SK-N-SH (cell line): ENCODE measurements at regions not wholly inside any gene's neighbourhood (a gene's known extent, or its start where the extent isn't known, plus 50 kb on each side); places are given as distances from the start of the nearest gene placed in this dataset.
A peak's percentile ranks its signal among the peaks of the same experiment; 100 is the strongest.

Source experiments
- CTCF ChIA-PET: fragments of 300-600, 350-600 bp; formaldehyde crosslinking; extraction: SDS; loops from one replicate; lab custom pipeline; 2021; lab: Yijun Ruan, JAX
- POLR2A ChIA-PET: fragments of 350-600 bp; sonication (Branson Sonifier 250); formaldehyde crosslinking; extraction: SDS; loops from one replicate; lab custom pipeline; 2020; ENCODE audit warnings: antibody characterized with exemption, inconsistent platforms; lab: Yijun Ruan, JAX
- DNase-seq: peaks from one replicate; pipeline ENCODE4 v3.0.0; 2012
- H2AFZ ChIP-seq: fragments of 200-600 bp; sonication (generic); 2 replicates; pipeline ENCODE4 v1.8.1; 2016; ENCODE audit warnings: antibody characterized with exemption, mild to moderate bottlenecking, low read depth
- H3F3A ChIP-seq: fragments of 200-600 bp; sonication (generic); replicated peaks from 2 replicates; pipeline ENCODE3; 2016; ENCODE audit warnings: antibody characterized with exemption, mild to moderate bottlenecking; ENCODE audit not compliant: insufficient read depth
- H3K27ac ChIP-seq, 2 experiments: fragments of 200-500 bp in 1 of 2; fragments of 200-600 bp in 1 of 2; sonication (Bioruptor generic) in 1 of 2; sonication (generic), shearing (Covaris generic) in 1 of 2; 2 replicates each; pipeline versions ENCODE4 v1.5.1 to v1.6.1; 2014 to 2016; ENCODE audit warnings: low read depth in 2 of 2, inconsistent platforms in 1 of 2, low read length in 1 of 2, mild to moderate bottlenecking in 1 of 2, mixed read lengths in 1 of 2
- H3K27me3 ChIP-seq: fragments of 200-600 bp; sonication (generic), shearing (Covaris generic); 2 replicates; pipeline ENCODE4 v1.6.1; 2016; ENCODE audit warnings: mixed run types; ENCODE audit not compliant: insufficient read depth
- H3K36me3 ChIP-seq, 2 experiments: fragments of 200-500 bp in 1 of 2; fragments of 200-600 bp in 1 of 2; sonication (Bioruptor generic) in 1 of 2; sonication (generic) in 1 of 2; replicated peaks in 1 of 2; 2 replicates each; pipeline versions ENCODE3 to v1.5.1; 2014 to 2016; ENCODE audit warnings: low read length in 1 of 2, mild to moderate bottlenecking in 1 of 2; ENCODE audit not compliant: insufficient read depth in 2 of 2, control insufficient read depth in 1 of 2
- H3K4me1 ChIP-seq, 2 experiments: fragments of 200-500 bp in 1 of 2; fragments of 200-600 bp in 1 of 2; sonication (Bioruptor generic) in 1 of 2; sonication (generic), shearing (Covaris generic) in 1 of 2; 2 replicates each; pipeline versions ENCODE4 v1.5.1 to v1.6.1; 2014 to 2016; ENCODE audit warnings: low read depth in 1 of 2, low read length in 1 of 2, mixed run types in 1 of 2; ENCODE audit not compliant: insufficient read depth in 2 of 2, control insufficient read depth in 1 of 2
- H3K4me2 ChIP-seq: fragments of 200-600 bp; sonication (generic), shearing (Covaris generic); 2 replicates; pipeline ENCODE4 v1.6.1; 2017; ENCODE audit warnings: mixed run types
- H3K4me3 ChIP-seq, 2 experiments: fragments of 200-500 bp in 1 of 2; fragments of 200-600 bp in 1 of 2; sonication (Bioruptor generic) in 1 of 2; sonication (generic), shearing (Covaris generic) in 1 of 2; 2 replicates each; pipeline versions ENCODE4 v1.5.1 to v1.8.1; 2014 to 2016; ENCODE audit warnings: low read depth in 2 of 2, inconsistent platforms in 1 of 2, low read length in 1 of 2, mild to moderate bottlenecking in 1 of 2, mixed read lengths in 1 of 2, moderate library complexity in 1 of 2
- H3K79me2 ChIP-seq: fragments of 200-600 bp; sonication (generic); 2 replicates; pipeline ENCODE4 v1.8.1; 2017; ENCODE audit warnings: mild to moderate bottlenecking; ENCODE audit not compliant: insufficient read depth
- H3K9ac ChIP-seq: fragments of 200-600 bp; sonication (generic); 2 replicates; pipeline ENCODE4 v1.6.1; 2017; ENCODE audit warnings: mixed run types
- H3K9me2 ChIP-seq: fragments of 200-600 bp; sonication (generic); 2 replicates; pipeline ENCODE4 v1.6.1; 2017; ENCODE audit warnings: mixed run types
- H3K9me3 ChIP-seq: fragments of 200-600 bp; sonication (generic); 2 replicates; pipeline ENCODE4 v1.6.1; 2017; ENCODE audit warnings: mixed run types, mild to moderate bottlenecking, moderate library complexity
- H4K20me1 ChIP-seq: fragments of 200-600 bp; sonication (generic); 2 replicates; pipeline ENCODE4 v1.6.1; 2017; ENCODE audit warnings: mild to moderate bottlenecking, mixed run types; ENCODE audit not compliant: insufficient read depth
- CHD2 ChIP-seq: fragments of 150-350 bp; IDR thresholded peaks from 2 replicates; pipeline ENCODE4 v1.6.1; 2018; ENCODE audit warnings: low read length; ENCODE audit not compliant: partially characterized antibody
- EP300 ChIP-seq, 2 experiments: IDR thresholded peaks; 2 replicates each; pipeline versions ENCODE4 v1.4.0 to v1.6.1; 2012; ENCODE audit warnings: borderline replicate concordance in 1 of 2, low read depth in 1 of 2, low read length in 1 of 2
- EZH2phosphoT487 ChIP-seq: fragments of 200-600 bp; sonication (generic); IDR thresholded peaks from 2 replicates; pipeline ENCODE4 v1.6.1; 2017; ENCODE audit warnings: low read depth, mixed run types, mild to moderate bottlenecking, antibody characterized with exemption, moderate library complexity, borderline replicate concordance
- FOSL2 ChIP-seq: IDR thresholded peaks from 2 replicates; pipeline ENCODE4 v1.4.0; 2012; ENCODE audit warnings: low read depth, mild to moderate bottlenecking, moderate library complexity, borderline replicate concordance
- FOXJ3 ChIP-seq: sonication (generic); formaldehyde crosslinking; IDR thresholded peaks from 2 replicates; pipeline ENCODE4 v1.5.1; 2020; ENCODE audit warnings: mild to moderate bottlenecking, missing genetic modification reagents
- FOXM1 ChIP-seq: IDR thresholded peaks from 2 replicates; pipeline ENCODE4 v1.4.0; 2012; ENCODE audit warnings: low read depth, mild to moderate bottlenecking
- GABPA ChIP-seq: IDR thresholded peaks from 2 replicates; pipeline ENCODE4 v1.4.0; 2012; ENCODE audit warnings: low read depth, mild to moderate bottlenecking
- JUND ChIP-seq: IDR thresholded peaks from 2 replicates; pipeline ENCODE4 v1.4.0; 2012
- MEF2A ChIP-seq: IDR thresholded peaks from 2 replicates; pipeline ENCODE4 v1.4.0; 2012; ENCODE audit warnings: low read depth, borderline replicate concordance
- MXI1 ChIP-seq: IDR thresholded peaks from 2 replicates; pipeline ENCODE4 v1.6.1; 2012; ENCODE audit warnings: mild to moderate bottlenecking, low read depth, low read length, improper control_type of control experiment
- NFIC ChIP-seq: IDR thresholded peaks from 2 replicates; pipeline ENCODE4 v1.4.0; 2012; ENCODE audit warnings: borderline replicate concordance
- NRF1 ChIP-seq: IDR thresholded peaks from 2 replicates; pipeline ENCODE4 v1.6.1; 2012; ENCODE audit warnings: low read depth, mild to moderate bottlenecking, low read length
- RCOR1 ChIP-seq: fragments of 150-350 bp; IDR thresholded peaks from 2 replicates; pipeline ENCODE4 v1.6.1; 2017; ENCODE audit warnings: antibody characterized with exemption, low read length
- RXRA ChIP-seq: IDR thresholded peaks from 2 replicates; pipeline ENCODE4 v1.4.0; 2012; ENCODE audit warnings: low read depth, mild to moderate bottlenecking, borderline replicate concordance
- SIN3A ChIP-seq: IDR thresholded peaks from 2 replicates; pipeline ENCODE4 v1.6.1; 2012; ENCODE audit warnings: low read depth, mild to moderate bottlenecking, low read length, moderate library complexity, borderline replicate concordance
- TCF12 ChIP-seq: IDR thresholded peaks from 2 replicates; pipeline ENCODE4 v1.4.0; 2012
- TEAD4 ChIP-seq: IDR thresholded peaks from 2 replicates; pipeline ENCODE4 v1.4.0; 2012; ENCODE audit warnings: mild to moderate bottlenecking, borderline replicate concordance; ENCODE audit not compliant: insufficient read depth
- WGBS: methylation state at CpG from one replicate; pipeline ENCODE4 v1.1.6; 2017; ENCODE audit warnings: low lambda C conversion rate; 5-methylcytosine and 5-hydroxymethylcytosine counted together
- TF ChIP-seq, protein P1 (sequence below): IDR thresholded peaks from 2 replicates; pipeline ENCODE4 v1.6.1; 2012; ENCODE audit warnings: mild to moderate bottlenecking, low read depth, low read length, moderate library complexity
- TF ChIP-seq, protein P2 (sequence below): IDR thresholded peaks from 2 replicates; pipeline ENCODE4 v1.4.0; 2012; ENCODE audit warnings: low read depth, borderline replicate concordance
- TF ChIP-seq, protein P3 (sequence below): IDR thresholded peaks from 2 replicates; pipeline ENCODE4 v1.4.0; 2012; ENCODE audit warnings: low read depth
- TF ChIP-seq, protein P4 (sequence below): IDR thresholded peaks from 2 replicates; pipeline ENCODE4 v1.4.0; 2012; ENCODE audit warnings: low read depth, borderline replicate concordance

DNA sequence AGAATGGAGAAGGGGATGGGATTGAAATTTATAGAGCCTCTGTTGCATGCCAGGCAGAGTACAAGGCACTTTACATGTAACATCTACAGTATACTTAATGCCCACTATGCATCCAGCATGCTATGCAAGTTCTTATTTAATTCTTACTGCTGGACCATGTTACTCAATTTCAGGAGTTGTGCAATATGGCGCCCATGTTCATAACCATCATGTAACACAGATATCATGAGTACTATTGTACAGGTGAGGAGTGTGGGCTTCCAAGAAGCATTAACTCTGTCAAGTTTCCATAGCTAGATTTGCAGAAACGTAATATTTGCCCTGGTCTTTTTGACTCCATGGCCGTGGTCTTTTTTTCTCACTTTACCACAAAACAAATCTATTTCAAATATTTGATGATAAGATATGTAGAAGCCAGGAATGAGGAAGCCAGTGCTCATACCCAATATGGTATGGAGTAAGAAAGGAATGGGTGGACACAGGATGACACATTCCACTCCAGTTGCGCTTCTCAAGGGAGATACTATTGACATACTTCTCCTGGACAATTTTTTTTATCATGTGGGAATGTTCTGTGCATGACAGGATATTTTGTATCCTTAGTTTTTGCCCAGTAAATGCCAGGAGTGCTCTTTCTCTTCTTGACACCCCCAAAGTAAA lies 191.8 kb downstream of the C12orf75 start (continued):
- TF ChIP-seq MEF2A, result no peak
- no peak for TF ChIP-seq CHD2
- TF ChIP-seq EZH2phosphoT487, result no peak
- TF ChIP-seq SIN3A, result no peak
- no peak; the same call in 1 of the 2 replicates for TF ChIP-seq NFIC
- no peak for TF ChIP-seq RCOR1

DNA sequence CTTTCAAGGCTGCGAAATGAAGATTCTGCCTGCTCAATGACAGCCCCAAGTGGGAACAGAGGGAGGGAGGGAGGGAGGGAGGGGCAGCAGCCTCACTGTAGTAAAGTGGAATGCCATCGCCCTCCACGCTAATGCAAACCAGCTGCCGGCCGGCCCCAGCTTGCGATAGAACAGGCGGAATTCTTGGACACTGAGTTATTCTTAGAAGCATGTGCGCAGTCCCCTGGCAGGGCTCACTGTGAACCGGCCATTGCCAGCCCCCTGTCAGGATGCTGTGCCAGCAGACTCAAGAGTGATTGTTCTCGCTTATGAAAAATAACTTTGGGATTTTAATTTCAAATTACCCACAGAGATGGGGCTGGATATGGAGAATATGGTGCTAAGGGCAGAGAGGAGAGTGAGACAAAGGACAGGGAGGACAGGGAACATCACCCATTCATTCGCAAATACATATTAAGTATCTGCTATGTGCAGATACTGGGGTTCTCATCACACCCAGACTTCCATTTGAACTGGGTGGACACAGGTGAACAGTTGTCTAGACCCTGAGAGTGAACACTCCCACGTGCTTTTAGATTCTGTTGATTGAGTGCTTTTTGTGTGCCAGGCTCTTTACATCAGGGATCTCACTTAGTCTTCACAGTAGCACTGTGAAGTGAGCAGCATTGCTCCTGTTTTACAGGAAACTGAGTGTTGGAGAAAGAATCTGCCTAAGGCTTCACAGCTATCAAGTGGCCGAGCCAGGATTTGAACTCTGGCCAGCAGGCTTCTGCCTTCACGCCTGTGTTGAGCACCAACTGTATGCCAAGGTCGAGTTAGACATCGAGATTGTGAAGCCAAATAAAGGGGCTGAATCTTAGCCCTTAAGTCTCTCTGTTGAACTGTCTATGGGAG lies 192.9 kb downstream of the C12orf75 start:
- Histone ChIP-seq H3K9ac (peak overlapping the region; percentile 51; the same call in 1 of the 2 replicates), H3F3A (peaks cover 21% of the 10 kb centered on the region), H3K9me2 (no peaks in the 10 kb centered on the region), H2AFZ (peak overlapping the region; percentile 70), H3K79me2 (no peaks in the 10 kb centered on the region), H3K4me2 (peak overlapping the region; percentile 71), H3K27me3 (no peaks in the 10 kb centered on the region), H3K4me1 (peaks cover 7 to 8% of the 10 kb centered on the region in 2 experiments), H3K9me3 (no peaks in the 10 kb centered on the region), H3K27ac (peak overlapping the region; percentile 72 to 83; a peak in 3 of 4 replicates), H3K36me3 (no peaks in the 10 kb centered on the region), H4K20me1 (no peaks in the 10 kb centered on the region), H3K4me3 (no peak overlapping the region)
- peak; percentile 73 for DNase-seq
- 17% methylated on average over 14 of the region's 16 CpGs for WGBS
- ChIA-PET POLR2A (no interaction called here), CTCF (interaction anchor here (1.2 kb wide), 1 partner anchor 16 kb away, joined by 3 read pairs; no protein-coding TSS in a partner anchor)
- TF ChIP-seq FOXM1 (peak; percentile 46; the same call in 1 of the 2 replicates), JUND (peak; percentile 72), RCOR1 (peak; percentile 92), GABPA (no peak), TEAD4 (peak; percentile 98), FOSL2 (peak; percentile 67; the same call in 1 of the 2 replicates), CHD2 (no peak), MXI1 (peak; percentile 31; the same call in 1 of the 2 replicates), RXRA (peak; percentile 62; the same call in 1 of the 2 replicates), EP300 (IDR thresholded peaks at IDR 0.05; ENCODE audit: borderline replicate concordance in 1 of 2, low read depth in 1 of 2, low read length in 1 of 2) (peak; percentile 40 to 95; a peak in 3 of 4 replicates), TCF12 (peak; percentile 100), MEF2A (peak; percentile 95), FOXJ3 (CRISPR knock-in tag) (no peak), SIN3A (peak; percentile 79; the same call in 1 of the 2 replicates), NRF1 (no peak)
- TF ChIP-seq, protein P1, sequence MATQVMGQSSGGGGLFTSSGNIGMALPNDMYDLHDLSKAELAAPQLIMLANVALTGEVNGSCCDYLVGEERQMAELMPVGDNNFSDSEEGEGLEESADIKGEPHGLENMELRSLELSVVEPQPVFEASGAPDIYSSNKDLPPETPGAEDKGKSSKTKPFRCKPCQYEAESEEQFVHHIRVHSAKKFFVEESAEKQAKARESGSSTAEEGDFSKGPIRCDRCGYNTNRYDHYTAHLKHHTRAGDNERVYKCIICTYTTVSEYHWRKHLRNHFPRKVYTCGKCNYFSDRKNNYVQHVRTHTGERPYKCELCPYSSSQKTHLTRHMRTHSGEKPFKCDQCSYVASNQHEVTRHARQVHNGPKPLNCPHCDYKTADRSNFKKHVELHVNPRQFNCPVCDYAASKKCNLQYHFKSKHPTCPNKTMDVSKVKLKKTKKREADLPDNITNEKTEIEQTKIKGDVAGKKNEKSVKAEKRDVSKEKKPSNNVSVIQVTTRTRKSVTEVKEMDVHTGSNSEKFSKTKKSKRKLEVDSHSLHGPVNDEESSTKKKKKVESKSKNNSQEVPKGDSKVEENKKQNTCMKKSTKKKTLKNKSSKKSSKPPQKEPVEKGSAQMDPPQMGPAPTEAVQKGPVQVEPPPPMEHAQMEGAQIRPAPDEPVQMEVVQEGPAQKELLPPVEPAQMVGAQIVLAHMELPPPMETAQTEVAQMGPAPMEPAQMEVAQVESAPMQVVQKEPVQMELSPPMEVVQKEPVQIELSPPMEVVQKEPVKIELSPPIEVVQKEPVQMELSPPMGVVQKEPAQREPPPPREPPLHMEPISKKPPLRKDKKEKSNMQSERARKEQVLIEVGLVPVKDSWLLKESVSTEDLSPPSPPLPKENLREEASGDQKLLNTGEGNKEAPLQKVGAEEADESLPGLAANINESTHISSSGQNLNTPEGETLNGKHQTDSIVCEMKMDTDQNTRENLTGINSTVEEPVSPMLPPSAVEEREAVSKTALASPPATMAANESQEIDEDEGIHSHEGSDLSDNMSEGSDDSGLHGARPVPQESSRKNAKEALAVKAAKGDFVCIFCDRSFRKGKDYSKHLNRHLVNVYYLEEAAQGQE, result no peak
- TF ChIP-seq, protein P2, sequence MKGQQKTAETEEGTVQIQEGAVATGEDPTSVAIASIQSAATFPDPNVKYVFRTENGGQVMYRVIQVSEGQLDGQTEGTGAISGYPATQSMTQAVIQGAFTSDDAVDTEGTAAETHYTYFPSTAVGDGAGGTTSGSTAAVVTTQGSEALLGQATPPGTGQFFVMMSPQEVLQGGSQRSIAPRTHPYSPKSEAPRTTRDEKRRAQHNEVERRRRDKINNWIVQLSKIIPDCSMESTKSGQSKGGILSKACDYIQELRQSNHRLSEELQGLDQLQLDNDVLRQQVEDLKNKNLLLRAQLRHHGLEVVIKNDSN, result 0 out of 2 replicates have a peak, but pooled peaks have one; percentile 21
- TF ChIP-seq, protein P3, sequence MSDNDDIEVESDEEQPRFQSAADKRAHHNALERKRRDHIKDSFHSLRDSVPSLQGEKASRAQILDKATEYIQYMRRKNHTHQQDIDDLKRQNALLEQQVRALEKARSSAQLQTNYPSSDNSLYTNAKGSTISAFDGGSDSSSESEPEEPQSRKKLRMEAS, result peak; percentile 93
- TF ChIP-seq, protein P4, sequence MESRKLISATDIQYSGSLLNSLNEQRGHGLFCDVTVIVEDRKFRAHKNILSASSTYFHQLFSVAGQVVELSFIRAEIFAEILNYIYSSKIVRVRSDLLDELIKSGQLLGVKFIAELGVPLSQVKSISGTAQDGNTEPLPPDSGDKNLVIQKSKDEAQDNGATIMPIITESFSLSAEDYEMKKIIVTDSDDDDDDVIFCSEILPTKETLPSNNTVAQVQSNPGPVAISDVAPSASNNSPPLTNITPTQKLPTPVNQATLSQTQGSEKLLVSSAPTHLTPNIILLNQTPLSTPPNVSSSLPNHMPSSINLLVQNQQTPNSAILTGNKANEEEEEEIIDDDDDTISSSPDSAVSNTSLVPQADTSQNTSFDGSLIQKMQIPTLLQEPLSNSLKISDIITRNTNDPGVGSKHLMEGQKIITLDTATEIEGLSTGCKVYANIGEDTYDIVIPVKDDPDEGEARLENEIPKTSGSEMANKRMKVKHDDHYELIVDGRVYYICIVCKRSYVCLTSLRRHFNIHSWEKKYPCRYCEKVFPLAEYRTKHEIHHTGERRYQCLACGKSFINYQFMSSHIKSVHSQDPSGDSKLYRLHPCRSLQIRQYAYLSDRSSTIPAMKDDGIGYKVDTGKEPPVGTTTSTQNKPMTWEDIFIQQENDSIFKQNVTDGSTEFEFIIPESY, result no peak
